ENCODE measurements at regions not wholly inside any gene's neighbourhood (a gene's known extent, or its start where the extent isn't known, plus 50 kb on each side); places are given as distances from the start of the nearest gene placed in this dataset.
"Not testable (repeated sequence)": the region's sequence is repeated elsewhere in the genome, so short reads cannot be mapped to it uniquely, and the experiment has no call there.

DNA sequence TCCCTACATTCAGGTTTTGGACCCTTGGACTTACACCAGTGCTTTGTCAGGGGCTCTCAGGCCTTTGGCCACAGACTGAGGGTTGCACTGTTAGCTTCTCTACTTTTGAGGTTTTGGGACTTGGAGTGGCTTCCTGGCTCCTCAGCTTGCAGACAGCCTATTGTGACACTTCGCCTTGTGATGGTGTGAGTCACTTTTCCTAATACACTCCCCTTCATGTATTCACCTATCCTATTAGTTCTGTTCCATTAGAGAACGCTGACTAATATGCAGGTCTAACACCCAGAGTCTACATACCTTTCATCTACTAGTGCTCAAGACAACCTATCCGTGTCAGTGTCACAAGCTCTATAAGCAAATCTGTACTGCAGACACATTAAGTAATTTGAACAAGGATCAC is 605.3 kb downstream of the KCNT2 start:
- DNase-seq (ENCODE audit: low read depth) = no peak

DNA sequence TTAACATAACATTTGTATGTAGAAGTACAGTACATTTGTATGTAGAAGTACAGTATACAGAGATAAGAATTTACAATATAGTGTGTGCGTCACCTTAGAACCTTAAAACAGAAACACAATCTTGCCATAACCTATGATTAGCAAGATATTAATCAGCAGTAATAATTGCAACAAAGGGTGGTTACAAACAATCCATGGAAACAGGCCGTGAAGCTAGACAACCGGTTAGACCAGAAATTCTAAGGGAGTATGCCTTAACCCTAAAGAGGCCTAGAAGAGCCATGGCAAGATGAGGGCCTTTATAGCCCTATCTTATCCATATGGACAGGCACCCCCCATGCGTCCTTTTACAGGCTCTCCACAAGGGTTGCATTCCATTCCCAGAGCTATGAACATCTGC is 605.9 kb downstream of the KCNT2 start:
- not testable (repeated sequence) for DNase-seq (ENCODE audit: low read depth)

DNA sequence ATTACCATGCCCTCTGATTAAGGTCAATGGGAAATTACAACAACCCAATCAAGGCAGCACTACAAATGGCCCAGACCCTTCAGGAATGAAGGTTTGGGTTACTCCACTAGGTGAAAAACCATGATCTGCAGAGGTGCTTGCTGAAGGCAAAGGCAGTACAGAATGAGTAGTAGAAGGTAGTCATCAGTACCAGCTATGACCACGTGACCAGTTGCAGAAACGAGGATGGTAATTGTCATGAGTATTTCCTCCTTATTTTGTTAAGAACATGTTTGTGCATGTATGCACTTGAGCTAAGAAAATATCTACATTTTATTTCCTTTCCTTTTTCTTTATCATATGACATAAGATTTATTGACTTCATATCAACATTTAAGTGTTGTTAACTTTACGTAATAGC is 607.1 kb downstream of the KCNT2 start:
- DNase-seq (ENCODE audit: low read depth) = no peak

DNA sequence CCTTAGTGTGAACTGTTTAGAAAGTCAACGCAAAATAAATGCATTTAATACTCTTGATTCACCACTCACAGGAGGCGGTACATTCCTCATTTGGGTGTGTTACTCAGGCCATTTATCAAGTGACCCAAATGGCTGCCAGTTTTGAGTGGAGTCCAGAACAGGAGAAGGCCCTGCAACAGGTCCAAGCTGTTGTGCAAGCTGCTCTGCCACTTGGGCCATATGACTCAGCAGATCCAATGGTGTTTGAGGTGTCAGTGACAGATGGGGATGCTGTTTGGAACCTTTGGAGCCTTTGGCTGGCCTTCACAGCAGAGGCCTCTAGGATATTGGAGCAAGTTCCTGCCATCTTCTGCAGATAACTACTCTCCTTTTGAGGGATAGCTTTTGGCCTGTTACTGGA is 609.2 kb downstream of the KCNT2 start:
- DNase-seq (ENCODE audit: low read depth) = no peak

DNA sequence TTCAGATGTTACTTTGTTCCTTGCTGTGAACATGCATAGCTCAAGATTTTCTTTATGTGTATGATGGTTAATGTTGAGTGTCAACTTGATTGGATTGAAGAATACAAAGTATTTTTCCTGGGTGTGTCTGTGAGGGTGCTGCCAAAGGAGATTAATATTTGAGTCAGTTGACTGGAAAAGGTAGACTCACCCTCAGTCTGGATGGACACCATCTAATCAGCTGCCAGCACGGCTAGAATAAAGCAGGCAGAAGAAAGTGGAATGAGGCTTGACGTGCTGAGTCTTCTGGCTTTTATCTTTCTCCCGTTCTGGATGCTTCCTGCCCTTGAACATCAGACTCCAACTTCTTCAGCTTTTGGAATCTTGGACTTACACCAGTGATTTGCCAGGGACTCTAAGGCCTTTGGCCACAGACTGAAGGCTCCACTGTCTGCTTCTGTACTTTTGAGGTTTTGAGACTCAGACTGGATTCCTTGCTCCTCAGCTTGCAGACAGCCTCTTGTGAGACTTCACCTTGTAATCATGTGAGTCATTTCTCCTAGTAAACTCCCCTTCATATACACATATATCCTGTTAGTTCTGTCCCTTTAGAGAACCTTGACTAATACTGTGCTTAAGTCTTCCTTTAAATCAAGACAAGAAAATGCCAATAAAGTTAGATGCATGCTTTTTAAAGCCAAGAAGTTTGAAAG is 626.6 kb downstream of the KCNT2 start:
- DNase-seq (ENCODE audit: low read depth) = no peak

DNA sequence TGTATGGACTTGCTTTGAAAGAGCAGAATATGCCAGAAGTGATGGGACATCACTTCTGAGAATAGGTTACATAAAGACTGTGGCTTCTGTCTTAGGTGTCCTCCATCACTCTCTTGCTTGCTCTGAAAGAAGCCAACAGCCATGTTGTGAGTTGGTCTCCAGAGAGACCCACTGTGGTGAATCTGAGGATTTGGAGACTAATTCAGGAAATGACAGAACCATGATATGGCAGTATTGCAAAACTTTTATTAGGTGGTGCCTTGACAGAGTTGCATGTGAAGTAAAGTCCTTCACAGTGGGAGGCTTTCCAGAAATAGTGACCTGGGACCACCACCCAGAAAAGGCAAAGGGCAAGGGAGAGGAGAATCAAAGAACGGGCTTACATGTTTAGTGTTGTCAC is 628.6 kb downstream of the KCNT2 start:
- DNase-seq (ENCODE audit: low read depth) = no peak

DNA sequence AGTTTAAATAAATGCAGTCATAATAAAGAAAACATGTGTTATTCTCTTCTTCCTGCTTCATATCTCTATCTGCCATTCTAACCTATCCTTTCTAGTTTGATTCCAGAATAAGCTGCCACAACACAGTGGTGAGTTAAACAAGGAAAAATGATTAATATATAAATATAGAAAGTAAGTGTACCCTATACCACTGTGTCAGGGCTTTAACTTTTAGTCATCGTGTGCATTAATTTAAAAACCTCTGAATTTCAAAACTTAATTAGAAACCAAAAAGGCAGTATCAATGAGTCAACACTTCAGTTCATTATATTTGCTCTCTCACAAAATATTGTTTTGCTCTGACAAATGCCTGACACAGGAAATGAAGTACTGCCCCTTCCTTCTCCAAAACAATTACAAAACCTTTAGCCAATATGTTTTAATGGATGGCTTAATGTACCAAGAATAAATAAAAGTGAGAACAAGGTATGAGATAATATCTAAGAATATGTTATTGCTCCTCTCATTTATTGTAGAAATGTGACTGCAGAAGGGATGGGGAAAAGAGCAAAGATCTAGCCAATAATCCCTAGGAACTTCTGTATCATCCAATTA is 634.8 kb downstream of the KCNT2 start:
- DNase-seq (ENCODE audit: low read depth) = no peak

DNA sequence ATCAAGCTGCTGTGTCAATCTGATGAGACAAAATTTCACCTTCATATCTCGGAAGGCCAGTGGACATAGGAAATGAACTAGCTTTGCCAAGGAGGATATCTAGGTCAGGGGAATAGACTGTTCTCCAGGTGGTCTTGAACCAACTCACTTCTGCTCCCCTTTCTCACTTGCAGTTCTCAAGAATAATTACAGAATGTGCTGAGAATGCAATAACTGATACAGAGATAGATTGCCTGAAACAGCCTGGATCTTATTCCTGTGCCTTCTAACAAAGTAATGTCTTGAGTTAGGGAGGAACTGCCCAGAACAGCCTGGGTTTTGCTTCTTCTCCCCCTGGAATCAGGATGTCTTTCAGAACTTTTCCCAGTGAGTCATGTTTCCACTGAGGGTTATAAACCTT is 636.7 kb downstream of the KCNT2 start:
- no peak for DNase-seq (ENCODE audit: low read depth)

DNA sequence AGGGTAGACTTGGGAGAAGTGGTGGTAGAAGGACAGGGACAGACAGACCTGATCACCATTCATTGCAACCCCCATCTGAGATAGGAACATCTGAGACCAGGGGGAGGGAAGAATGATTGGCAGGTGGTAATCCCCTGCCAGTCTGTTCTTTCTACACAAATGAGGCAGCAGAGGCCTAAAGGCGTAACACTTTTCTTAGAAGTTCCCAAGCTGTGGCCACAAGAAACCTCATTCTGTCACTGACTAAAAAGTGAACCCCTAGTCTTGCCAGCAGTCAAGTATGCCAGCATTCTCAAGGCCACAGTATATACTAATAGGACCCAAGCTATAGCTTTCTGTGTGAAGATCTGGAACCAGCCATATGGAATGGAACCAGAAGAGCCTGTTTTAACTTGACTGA is 638.0 kb downstream of the KCNT2 start:
- no peak for DNase-seq (ENCODE audit: low read depth)

DNA sequence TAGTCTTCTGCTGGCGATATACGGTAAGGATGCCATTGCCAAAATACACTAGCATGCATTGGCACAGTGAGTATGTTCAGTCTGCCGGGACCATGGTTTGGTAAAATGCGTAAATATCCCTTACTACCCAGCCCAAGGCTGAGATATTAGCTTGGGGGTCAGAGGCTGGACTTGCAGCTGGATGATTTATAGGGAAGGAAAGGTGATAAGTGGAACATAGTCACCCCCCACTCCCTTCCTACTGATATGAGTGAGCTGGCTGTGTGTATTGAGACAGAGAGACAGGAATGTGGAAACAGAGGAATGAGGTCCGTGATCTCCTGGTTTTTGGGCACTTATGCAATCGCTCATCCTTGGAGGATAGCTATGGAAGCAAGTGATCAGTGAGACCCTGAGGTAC is 642.8 kb downstream of the KCNT2 start:
- no peak for DNase-seq (ENCODE audit: low read depth)

DNA sequence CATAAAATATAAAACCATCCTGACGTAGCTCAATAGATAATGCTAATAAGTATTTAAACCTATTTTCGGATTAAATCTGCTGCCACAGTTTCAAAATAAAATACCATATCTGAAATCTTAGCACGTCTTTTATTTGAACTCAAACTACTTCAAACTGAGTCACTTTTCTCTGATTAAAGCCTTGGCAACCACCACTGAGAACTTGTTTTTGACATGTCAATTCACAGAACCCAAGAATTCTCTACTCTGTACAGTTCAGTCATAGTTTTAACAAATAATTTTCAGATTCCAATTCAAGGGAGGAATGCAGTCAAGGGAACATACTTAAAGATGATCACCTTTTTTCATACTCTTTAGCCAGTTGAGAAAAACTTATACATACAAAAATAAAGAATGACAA is 643.2 kb downstream of the KCNT2 start:
- no peak for DNase-seq (ENCODE audit: low read depth)

DNA sequence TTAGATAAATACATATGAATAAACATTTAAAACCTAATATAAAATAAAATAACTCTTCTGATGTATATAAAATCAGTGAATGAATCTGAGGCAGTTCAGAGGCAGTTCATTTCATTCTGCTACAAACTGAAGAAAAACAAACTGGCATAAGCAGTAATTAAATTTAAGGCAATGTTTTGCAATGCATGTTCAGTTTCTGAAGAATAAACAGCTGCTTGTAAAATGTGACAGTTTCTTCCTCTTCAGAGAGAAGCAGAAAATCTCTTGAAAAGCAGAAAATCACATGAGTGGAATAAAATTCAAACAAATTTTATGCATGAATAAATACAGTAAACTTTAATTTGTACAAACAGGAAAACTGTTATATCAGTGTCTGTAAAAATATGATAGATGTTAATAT is 643.7 kb downstream of the KCNT2 start:
- DNase-seq (ENCODE audit: low read depth) = no peak

DNA sequence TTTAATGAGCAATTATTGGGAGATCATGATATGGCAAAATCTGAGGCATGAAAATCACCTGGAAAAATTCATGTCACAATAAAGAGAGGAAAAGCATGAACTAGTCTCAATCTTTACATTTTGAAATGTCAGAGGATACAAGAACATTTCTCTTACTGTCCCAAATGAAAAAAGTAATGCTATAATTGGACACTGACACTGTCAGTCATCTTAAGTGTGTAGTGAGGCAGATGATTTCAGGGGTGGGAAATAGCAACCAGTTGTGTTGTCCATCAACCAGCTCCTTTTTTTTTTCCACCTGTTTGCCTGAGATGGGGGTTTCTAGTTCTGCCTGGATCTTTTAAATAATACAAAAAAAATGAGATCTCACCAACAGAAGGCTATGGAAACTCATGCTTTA is 646.2 kb downstream of the KCNT2 start:
- DNase-seq (ENCODE audit: low read depth) = no peak

DNA sequence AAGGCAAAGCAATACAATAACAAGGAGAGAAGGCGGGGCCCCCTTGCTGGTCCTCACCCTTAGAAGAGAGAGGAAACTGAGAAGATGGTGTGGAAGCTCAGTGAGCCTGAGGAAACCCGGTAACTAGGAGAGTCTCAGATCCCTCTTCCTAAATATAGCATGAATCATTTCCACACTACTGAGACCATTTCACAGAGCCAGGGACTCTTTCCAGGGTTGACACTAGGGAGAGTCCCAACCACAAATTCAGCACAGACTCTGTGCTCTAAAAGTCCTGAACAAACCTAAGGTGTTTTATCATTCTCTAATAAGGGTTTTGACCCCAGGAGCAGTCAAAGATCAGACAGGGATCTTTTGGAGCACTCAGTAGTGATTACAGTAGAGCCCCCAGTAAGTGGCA is 647.7 kb downstream of the KCNT2 start:
- DNase-seq (ENCODE audit: low read depth) = no peak

DNA sequence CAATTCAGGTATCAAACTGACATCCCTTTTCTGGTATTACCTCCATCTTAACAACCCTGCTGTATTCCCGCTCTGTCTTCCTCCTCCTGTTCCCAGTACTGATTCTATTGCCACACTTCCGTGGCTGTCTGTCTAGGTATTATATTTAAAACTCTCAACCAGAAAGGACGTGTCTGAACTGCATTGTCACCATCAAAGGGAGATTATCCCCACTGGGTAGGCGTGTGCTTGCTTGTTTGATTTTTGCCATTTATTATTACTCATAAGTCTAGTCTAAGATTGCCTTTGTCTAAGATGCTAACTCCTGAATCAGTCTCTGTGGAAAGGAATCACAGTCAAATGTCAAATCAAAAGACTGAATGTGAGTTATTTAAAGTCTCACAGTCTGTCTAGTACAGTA is 650.1 kb downstream of the KCNT2 start:
- DNase-seq (ENCODE audit: low read depth) = no peak

DNA sequence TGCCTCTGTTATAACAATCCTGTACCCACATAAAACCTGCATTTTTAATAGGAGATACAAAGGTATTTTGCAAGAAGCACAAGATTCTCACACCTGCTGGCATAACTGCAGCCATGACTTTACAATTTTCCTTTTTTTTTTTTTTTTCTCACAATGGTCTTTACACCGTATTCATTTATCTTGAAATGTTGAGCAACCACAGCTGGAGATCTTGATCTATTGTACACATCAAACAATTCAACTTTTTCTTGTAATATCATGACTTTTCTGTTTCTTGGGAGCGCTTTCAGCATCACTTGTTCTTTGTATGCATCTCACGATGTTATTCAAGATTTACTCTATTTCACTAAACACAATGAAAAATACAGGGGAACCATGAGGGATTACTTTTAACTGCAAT is 651.4 kb downstream of the KCNT2 start:
- DNase-seq (ENCODE audit: low read depth) = no peak

DNA sequence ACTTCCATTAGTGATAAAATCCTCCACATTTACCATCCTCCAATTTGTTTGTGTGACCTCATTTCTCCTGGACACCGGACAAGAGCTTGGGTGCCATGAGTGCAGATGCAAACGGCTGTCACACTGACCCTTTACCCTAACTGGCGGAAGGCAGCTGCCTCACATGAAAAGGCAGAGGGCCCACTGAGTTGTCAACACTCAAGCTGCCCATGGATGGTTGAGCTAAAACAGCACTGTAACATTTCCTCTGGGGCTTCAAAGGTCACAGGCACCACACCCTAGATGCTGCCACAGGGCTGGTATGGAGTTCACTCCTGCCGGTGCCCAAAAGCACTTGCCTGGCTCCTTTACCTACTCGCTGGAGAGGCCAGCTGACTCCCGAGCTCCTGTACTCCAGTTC is 653.4 kb downstream of the KCNT2 start:
- DNase-seq (ENCODE audit: low read depth) = no peak

DNA sequence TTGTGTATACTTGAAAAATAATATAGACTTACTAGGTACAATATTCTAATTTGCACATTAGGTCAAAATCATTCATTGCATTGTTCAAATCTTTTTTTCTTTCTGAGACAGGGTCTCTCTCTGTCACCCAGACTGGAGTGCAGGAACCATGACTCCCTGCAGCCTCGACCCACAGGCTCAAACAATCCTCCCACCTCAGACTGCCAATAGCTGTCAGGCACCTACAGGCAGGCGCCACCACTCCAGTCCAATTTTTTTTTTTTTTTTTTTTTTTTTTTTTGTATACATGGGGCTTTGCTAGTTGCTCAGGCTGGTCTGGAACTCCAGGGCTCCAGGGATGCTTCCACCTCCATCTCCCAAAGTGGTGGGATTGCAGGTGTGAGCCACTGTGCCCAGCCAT is 656.9 kb downstream of the KCNT2 start:
- DNase-seq (ENCODE audit: low read depth) = no peak

DNA sequence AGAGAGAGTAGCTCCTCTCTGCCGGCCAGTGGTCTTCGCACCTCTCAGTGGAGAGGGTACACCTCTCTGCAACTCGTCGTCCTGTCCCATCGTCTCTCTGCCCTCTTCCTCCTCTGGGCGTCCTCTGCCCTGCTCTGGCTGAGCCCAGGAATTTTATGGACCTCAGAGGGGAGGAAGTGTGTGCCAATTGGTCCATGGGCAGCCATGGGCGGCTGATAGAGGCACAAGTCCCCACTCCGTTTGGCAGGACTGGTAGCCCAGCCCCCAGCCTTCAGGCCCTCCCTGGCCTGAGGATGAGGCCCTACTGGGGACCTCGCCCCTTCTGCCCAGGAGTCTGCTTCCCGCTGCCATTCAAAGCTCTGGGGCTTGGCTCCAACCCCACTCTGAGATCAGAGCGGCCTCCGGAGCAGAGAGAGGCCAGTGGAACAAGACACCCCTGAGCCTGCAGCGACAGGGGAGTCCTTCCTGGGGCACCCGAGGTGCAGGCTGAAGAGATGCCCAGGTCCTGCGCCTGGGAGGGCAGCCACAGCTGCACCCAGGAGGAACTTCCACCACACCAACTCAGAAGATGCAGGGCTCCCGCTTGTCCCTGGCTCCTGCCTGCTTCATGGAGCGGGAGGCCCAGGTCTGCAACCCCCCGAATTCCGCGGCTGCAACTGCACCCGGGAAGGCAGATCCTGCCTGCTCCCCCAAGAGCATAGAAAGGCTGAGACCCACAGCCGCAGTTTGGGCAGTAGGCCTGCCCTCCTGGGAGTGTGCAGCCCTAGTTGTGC is 659.9 kb downstream of the KCNT2 start:
- DNase-seq (ENCODE audit: low read depth) = no peak

DNA sequence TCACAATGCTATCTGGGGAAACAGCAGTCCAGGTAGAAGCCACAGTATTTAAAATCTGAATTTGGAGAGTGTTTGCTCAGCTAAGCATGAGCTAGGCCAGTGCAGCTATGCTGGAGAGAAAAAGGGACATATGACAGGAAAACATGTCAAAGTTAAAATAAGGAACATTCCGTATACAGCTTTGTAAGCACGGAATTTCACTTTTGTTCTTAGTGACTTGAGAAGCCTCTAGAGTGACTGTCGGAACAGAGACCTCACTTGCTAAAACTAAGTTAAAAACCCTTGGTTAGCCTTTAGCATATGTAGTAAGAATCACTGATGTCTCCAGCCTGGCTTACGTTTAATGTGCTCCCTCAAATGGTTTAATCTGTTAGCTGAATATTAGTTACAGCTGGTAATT is 661.7 kb downstream of the KCNT2 start:
- DNase-seq (ENCODE audit: low read depth) = no peak

DNA sequence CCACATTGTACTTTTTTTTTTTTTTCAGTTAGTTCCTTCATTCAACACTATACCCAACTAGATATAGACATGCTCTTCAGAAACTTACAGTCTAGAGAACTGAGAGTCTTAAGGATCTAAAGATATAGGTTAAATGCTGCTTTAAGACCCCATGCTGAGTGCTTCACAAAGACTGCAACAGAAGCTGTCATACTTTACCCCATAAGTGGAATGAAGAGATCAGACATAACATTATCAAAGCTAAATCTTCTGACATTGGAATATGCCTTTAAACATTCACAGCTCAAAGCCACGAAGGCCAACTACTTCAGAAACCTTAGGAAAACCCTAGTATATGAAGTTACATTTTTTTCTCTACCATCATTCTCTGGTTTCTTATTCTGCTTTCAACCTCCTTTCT is 666.4 kb downstream of the KCNT2 start:
- no peak for DNase-seq (ENCODE audit: low read depth)

DNA sequence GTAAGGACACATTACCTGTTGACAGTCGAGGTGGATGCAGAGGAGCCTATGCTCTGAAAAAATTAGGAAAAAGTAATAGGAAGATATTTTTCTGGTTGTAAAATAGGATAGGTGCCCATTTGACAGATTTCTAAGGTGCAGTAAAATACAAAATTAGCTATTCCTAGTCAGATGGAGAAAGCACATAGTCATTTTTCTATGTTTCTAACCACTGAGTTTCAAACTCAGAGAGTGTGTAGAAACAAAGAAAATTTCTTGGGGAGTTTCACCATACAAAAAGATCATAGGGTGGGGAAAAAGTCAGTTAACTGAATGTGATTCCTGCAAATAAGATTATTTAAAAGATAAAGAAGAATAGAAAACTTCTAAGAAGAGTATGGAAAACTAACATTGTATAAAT is 666.9 kb downstream of the KCNT2 start:
- DNase-seq (ENCODE audit: low read depth) = no peak

DNA sequence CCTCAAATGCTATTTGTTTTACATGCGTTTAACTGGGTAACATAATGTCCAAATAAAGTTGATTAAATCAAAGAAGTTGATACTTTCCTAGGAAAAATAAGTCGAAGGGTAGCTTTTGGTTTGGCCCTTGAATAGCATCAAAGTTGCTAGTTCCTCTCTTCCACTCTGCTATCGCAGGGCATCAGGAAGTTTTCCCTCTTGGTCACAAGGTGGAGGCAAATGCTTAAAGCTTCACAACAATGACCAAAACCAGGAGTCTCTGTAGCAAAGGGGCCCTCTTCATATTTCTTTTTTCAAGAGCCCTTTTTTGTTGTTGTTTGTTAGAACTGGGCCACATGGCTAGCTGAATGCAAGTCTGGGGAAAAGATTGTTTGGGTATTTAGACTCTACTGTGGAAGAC is 668.4 kb downstream of the KCNT2 start:
- DNase-seq (ENCODE audit: low read depth) = no peak

Data from T follicular helper cell (primary cell).